ENCODE measurements at regions not wholly inside any gene's neighbourhood (a gene's known extent, or its start where the extent isn't known, plus 50 kb on each side); places are given as distances from the start of the nearest gene placed in this dataset.
A peak's percentile ranks its signal among the peaks of the same experiment; 100 is the strongest.
"Not testable (repeated sequence)": the region's sequence is repeated elsewhere in the genome, so short reads cannot be mapped to it uniquely, and the experiment has no call there.

DNA sequence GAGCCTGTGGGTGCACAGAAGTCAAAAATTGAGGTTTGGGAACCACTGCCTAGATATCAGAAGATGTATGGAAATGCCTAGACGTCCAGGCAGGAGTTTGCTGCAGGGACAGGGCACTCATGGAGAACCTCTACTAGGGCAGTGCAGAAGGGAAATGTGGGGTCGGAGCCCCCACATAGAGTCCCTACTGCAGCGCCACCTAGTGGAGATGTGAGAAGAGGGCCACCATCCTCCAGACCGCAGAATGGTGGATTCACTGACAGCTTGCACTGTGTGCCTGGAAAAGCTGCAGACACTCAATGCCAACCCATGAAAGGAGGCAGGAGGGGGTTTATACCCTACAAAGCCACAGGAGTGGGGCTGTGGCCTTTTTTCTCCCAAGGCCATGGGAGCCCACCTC lies 159.0 kb upstream of the ROPN1B start:
- DNase-seq (ENCODE audit: low spot score): not testable (repeated sequence)

- DNase-seq (ENCODE audit: low spot score): peak; percentile 43
Measured at GRCh38 chr3:125822175-125822574, 146.8 kb upstream of the ROPN1B start.

- DNase-seq (ENCODE audit: low spot score): not testable (repeated sequence)
Measured at GRCh38 chr3:125831005-125831750, 137.8 kb upstream of the ROPN1B start.

DNA sequence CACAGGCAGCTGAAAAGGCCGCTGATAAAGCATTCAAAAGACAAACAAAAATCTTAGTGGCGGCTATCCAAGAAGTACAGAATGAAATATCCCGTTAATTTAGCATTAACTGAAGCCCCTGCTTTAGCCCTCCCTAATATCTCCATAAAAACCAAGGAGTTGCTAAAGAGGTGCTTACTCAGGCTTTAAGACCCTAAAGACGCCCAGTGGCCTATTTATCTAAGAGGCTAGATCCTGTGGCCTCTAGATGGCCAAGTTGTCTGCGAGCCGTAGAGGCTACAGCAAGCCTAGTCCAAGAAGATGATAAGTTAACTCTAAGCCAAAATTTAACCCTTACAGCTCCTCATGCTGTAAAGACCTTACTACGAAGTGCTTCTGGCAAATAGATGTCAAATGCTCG lies 133.4 kb upstream of the ROPN1B start:
- not testable (repeated sequence) for DNase-seq (ENCODE audit: low spot score)

- not testable (repeated sequence) for DNase-seq (ENCODE audit: low spot score)
Measured at GRCh38 chr3:125836011-125836551, 132.9 kb upstream of the ROPN1B start.

DNA sequence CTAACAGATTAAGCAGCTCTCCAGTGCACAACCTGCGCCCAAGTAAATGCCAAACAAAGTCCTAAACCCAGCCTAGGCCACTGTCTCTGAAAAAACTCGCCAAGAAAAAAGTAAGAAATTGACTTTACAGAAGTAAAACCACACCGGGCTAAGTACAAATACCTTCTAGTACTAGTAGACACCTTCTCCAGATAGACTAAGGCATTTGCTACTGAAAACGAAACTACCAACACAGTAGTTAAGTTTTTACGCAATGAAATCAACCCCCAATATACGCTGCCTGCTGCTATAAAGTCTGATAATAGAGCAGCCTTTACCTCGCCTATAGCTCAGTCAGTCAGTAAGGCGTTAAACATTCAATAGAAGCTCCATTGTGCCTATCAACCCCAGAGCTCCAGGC lies 132.2 kb upstream of the ROPN1B start:
- DNase-seq (ENCODE audit: low spot score): not testable (repeated sequence)

GRCh38 chr3:125838857-125839256 lies 130.1 kb upstream of the ROPN1B start:
- not testable (repeated sequence) for DNase-seq (ENCODE audit: low spot score)

- not testable (repeated sequence) for DNase-seq (ENCODE audit: low spot score)
Measured at GRCh38 chr3:125840465-125840864, 128.5 kb upstream of the ROPN1B start.

GRCh38 chr3:125847966-125848365 lies 121.0 kb upstream of the ROPN1B start:
- DNase-seq (ENCODE audit: low spot score): not testable (repeated sequence)

- DNase-seq (ENCODE audit: low spot score): not testable (repeated sequence)
Measured at GRCh38 chr3:125855006-125855405, 114.0 kb upstream of the ROPN1B start.

- not testable (repeated sequence) for DNase-seq (ENCODE audit: low spot score)
Measured at GRCh38 chr3:125860547-125860946, 108.4 kb upstream of the ROPN1B start.

GRCh38 chr3:125862841-125863254 lies 106.1 kb upstream of the ROPN1B start:
- DNase-seq (ENCODE audit: low spot score): not testable (repeated sequence)

DNA sequence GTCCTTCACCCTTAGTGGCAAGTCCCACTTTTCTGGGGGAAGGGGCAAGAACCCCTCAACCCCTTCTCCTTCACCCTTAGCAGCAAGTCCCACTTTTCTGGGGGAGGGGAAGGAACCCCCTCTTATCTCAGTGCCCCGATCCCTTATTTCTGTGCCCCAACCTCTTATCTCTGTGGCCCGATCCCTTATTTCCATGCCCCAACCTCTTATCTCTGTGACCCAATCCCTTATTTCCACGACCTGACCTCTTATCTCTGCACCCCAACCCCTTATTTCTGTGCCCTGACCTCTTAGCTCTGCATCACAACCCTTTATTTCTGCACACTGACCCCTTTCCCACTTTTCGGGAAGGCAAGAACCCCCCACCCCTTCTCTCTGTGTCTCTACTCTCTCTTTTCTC lies 104.4 kb upstream of the ROPN1B start:
- not testable (repeated sequence) for DNase-seq (ENCODE audit: low spot score)

DNA sequence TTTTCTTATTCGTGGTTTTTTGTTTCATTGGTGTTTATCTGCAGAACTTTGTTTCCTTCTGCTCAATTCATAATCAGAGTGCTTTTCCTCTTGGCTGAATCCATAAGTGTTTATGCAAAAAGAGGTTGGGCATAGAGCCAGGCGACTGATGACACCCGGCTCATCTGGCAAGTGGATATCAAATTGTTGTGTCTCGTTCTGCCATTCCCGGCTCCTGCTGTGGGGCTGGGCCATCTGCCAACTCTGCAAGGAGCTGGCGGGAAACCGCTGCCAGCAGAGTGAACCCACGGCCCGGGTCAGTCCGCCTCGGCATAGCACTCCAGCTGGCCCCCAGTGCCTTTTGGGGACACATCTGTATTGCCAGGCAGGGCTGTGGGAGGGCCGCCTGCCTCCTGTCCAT lies 83.0 kb upstream of the ROPN1B start:
- peak; percentile 64 for DNase-seq (ENCODE audit: low spot score)

GRCh38 chr3:125899181-125899580 lies 69.8 kb upstream of the ROPN1B start:
- not testable (repeated sequence) for DNase-seq (ENCODE audit: low spot score)

DNA sequence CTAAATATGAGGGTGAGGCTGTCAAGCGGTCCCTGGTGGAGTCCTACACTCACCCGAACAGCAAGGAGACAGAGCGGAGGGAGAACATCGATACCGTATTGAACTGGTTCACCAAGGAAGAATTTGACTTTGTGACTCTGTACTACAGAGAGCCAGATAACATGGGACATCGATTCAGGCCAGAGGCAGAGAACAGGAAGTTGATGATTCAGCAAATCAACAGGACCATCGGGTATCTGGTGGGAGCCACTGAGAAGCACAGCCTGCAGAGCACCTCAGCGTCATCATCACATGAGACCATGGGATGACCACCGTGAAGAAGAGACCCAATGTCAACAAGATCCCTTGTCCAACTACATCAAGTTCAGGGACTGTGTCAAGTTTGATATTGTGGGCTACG lies 67.5 kb upstream of the ROPN1B start:
- not testable (repeated sequence) for DNase-seq (ENCODE audit: low spot score)

GRCh38 chr3:125903780-125904455 lies 65.1 kb upstream of the ROPN1B start:
- DNase-seq (ENCODE audit: low spot score): not testable (repeated sequence)

- DNase-seq (ENCODE audit: low spot score): not testable (repeated sequence)
Measured at GRCh38 chr3:125907279-125907678, 61.7 kb upstream of the ROPN1B start.

DNA sequence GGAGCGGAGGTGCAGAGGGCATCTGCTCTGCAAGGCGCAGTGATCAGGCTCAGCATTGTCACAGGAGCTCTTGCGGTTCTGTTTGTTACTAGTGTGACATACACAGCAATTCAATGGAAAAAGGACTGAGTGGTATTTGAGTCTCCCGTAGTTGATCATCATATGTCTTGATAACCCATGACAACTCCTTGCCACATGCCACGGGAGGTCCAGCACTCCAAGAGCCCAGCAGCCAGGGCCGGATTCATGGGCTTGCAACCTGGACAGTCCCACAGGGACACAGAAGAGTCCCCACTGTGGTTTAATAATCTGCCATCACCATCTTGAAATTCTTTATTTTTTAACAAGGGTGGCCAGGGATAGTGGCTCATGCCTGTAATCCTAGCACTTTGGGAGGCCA lies 58.1 kb upstream of the ROPN1B start:
- not testable (repeated sequence) for DNase-seq (ENCODE audit: low spot score)

DNA sequence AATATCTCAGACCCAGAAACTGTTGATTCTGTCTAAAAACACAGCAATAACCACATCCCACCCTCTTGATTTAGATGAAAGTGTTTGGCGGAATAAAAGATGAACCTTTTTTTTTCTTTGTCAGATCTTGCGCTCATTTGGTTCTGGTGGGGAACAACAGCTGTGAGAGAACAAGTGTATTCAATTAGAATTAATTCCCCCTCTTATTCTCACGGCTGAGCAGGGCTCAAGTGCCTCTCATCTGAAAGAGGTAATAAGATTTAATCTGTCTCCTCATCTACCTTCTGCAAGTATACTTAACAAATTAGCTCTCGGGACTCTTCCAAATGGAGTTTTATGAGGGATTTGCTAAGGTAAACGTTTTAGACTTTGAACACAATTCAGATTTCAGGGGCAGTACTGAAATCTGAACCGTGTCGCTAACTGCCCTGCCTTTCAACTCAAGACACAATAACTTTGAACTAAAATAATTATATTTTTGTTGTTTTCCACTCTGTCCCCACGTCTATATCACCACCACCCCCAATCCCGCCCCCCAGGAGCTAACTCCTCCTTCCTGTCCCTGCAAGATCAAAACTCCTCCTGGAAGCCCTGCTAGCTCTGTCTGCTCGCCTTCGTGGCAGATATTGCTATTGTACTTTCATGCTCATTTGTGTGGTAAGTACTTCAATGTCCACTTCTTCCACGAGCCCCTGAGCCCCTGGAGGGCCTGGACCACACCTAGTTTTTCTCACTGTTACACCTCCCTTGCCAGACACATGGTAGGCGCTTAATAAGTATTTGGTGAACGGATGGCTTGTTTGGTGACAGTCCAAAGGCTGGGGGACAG lies 54.2 kb upstream of the ROPN1B start:
- peak; percentile 29 for DNase-seq (ENCODE audit: low spot score)

DNA sequence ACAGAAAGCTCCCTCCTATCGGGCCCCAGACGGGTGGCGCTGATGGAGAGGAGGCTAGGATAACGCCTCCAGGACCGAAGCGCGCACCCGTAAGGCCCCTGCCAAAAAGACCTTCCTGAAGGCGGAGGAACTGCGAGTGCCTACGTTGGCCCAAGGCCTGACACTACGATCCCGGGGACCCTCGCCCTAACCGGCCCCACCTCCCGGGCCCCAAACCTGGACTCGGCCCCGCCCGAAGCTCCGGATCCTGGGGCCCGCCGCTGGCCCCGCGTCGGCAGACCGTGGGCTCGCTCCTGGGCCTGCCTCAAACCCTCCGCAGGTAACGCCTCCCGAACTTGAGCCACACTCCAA lies 53.6 kb upstream of the ROPN1B start:
- DNase-seq (ENCODE audit: low spot score): not testable (repeated sequence)

DNA sequence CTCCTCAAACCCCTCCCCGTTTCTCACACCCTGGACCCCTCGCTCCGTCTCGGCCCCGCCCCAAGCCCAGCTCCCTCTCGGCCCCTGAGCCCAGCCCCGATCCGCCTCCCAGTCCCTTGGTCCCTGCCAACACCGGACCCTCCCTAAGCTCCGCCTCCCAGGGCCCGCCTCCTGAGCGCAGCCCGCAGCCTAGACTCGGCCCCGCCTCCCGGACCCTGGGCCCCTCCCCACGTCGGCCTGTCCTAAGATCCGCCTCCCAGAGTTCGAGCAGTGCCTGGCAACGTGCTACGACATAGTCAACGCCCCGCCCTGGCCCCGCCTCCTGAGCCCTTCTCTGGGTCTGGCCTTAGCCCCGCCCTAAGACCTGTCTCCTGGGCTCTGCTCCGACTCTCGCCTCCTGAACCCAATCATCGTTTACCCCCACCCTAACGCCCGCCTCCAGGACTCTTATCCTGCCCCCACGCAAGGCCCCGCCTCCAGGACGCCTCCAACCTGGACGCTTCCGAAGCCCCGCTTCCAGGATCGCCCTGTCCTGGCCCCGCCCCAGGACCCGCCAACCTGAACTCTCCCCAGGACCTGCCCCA lies 53.1 kb upstream of the ROPN1B start:
- peak; percentile 97 for DNase-seq (ENCODE audit: low spot score)

All from H4 (cell line).